ENCODE measurements at regions not wholly inside any gene's neighbourhood (a gene's known extent, or its start where the extent isn't known, plus 50 kb on each side); places are given as distances from the start of the nearest gene placed in this dataset.

DNA sequence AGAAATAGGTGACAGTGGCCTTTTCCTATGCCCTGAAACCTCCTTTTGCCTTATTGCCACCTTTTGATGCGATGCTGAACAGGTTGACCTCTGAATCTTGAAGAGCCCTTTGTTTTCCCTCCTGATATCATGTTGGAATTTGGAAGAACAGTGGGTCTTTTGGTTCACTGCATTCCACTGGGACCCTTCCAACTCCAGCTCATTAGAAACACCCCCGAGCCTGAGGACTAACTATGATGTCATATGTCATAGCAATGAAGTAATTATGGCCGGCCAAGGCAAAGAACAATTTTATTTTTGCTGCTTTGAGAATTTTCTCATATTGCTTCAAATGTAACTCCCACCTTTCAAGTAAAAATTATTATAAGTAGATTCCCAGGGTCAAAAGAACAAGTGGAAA, 353.4 kb upstream of the JAG1 start:
- TF ChIP-seq, protein P1, sequence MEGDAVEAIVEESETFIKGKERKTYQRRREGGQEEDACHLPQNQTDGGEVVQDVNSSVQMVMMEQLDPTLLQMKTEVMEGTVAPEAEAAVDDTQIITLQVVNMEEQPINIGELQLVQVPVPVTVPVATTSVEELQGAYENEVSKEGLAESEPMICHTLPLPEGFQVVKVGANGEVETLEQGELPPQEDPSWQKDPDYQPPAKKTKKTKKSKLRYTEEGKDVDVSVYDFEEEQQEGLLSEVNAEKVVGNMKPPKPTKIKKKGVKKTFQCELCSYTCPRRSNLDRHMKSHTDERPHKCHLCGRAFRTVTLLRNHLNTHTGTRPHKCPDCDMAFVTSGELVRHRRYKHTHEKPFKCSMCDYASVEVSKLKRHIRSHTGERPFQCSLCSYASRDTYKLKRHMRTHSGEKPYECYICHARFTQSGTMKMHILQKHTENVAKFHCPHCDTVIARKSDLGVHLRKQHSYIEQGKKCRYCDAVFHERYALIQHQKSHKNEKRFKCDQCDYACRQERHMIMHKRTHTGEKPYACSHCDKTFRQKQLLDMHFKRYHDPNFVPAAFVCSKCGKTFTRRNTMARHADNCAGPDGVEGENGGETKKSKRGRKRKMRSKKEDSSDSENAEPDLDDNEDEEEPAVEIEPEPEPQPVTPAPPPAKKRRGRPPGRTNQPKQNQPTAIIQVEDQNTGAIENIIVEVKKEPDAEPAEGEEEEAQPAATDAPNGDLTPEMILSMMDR (IDR thresholded peaks at IDR 0.05; ENCODE audit: low read depth, low read length), result no peak
- TF ChIP-seq EZH2phosphoT487 (IDR thresholded peaks at IDR 0.05; ENCODE audit: low read depth), result no peak

Measured in OCI-LY3 (cell line).